Left ventricle myocardium inferior (tissue), 1 donor: ENCODE measurements at regions not wholly inside any gene's neighbourhood (a gene's known extent, or its start where the extent isn't known, plus 50 kb on each side); places are given as distances from the start of the nearest gene placed in this dataset.
"Not testable (repeated sequence)": the region's sequence is repeated elsewhere in the genome, so short reads cannot be mapped to it uniquely, and the experiment has no call there.

Experiments
- DNase-seq: peaks from one replicate; pipeline ENCODE4 v3.0.0-alpha.2; 2020
- H3K27ac ChIP-seq: fragments of 200-600 bp; replicated peaks from 2 replicates; pipeline ENCODE4 v1.8.0; 2021
- H3K27me3 ChIP-seq: fragments of 200-600 bp; 2 replicates; pipeline ENCODE4 v1.8.0; 2021; ENCODE audit warnings: low read depth
- H3K36me3 ChIP-seq: fragments of 200-600 bp; 2 replicates; pipeline ENCODE4 v1.8.0; 2021
- H3K4me1 ChIP-seq: fragments of 200-600 bp; 2 replicates; pipeline ENCODE4 v1.8.0; 2021
- H3K4me3 ChIP-seq: fragments of 200-600 bp; 2 replicates; pipeline ENCODE4 v1.8.0; 2021; ENCODE audit warnings: mild to moderate bottlenecking, moderate library complexity
- H3K9me3 ChIP-seq: fragments of 200-600 bp; replicated peaks from 2 replicates; pipeline ENCODE4 v1.8.0; 2021
- CTCF ChIP-seq: fragments of 200-600 bp; IDR thresholded peaks from 2 replicates; pipeline ENCODE4 v1.8.0; 2021; ENCODE audit warnings: antibody characterized with exemption, mild to moderate bottlenecking, borderline replicate concordance
- intact Hi-C: fragments of 100-400 bp; cut with micrococcal nuclease; formaldehyde crosslinking; loops from one replicate; pipeline ENCODE4 v1.11.0; 2022
- donor health status: DM: no; HTN: yes; CAD: no; lungs with severe emphysema.

GRCh38 chr3:194908972-194909371, 223.3 kb downstream of the FAM43A start:
- intact Hi-C loops = no loop called here
- Histone ChIP-seq H3K4me3 (no peak overlapping the region), H3K9me3 (peaks cover 5% of the 10 kb centered on the region), H3K4me1 (no peaks in the 10 kb centered on the region), H3K27ac (no peak overlapping the region), H3K36me3 (no peaks in the 10 kb centered on the region), H3K27me3 (no peaks in the 10 kb centered on the region)
- no peak for DNase-seq
- TF ChIP-seq CTCF = peak; percentile 40

- Histone ChIP-seq H3K27ac (no peak overlapping the region), H3K9me3 (no peaks in the 10 kb centered on the region), H3K27me3 (no peaks in the 10 kb centered on the region), H3K4me1 (no peaks in the 10 kb centered on the region), H3K4me3 (no peak overlapping the region), H3K36me3 (no peaks in the 10 kb centered on the region)
- TF ChIP-seq CTCF = no peak
- DNase-seq = no peak
- intact Hi-C loops = no loop called here
Measured at GRCh38 chr3:194910414-194910984, 224.8 kb downstream of the FAM43A start.

GRCh38 chr3:194913316-194913715, 227.6 kb downstream of the FAM43A start:
- Histone ChIP-seq H3K9me3 (peaks cover 5% of the 10 kb centered on the region), H3K27me3 (no peaks in the 10 kb centered on the region), H3K4me1 (no peaks in the 10 kb centered on the region), H3K4me3 (no peak overlapping the region), H3K27ac (no peak overlapping the region), H3K36me3 (no peaks in the 10 kb centered on the region)
- no peak for DNase-seq
- intact Hi-C loops = no loop called here
- no peak for TF ChIP-seq CTCF

- H3K27me3 ChIP-seq, intact Hi-C loops, H3K4me3 ChIP-seq, DNase-seq, H3K9me3 ChIP-seq, H3K27ac ChIP-seq, H3K36me3 ChIP-seq: not testable (repeated sequence)
- peaks cover 28% of the 10 kb centered on the region for H3K4me1 ChIP-seq
Measured at GRCh38 chr3:194924889-194925288, 239.2 kb downstream of the FAM43A start.

- Histone ChIP-seq H3K4me3 (no peak overlapping the region), H3K4me1 (peaks cover 36% of the 10 kb centered on the region), H3K36me3 (no peaks in the 10 kb centered on the region), H3K27me3 (no peaks in the 10 kb centered on the region), H3K27ac (no peak overlapping the region), H3K9me3 (no peaks in the 10 kb centered on the region)
- DNase-seq = no peak
- TF ChIP-seq CTCF = no peak
- intact Hi-C loops = no loop called here
Measured at GRCh38 chr3:194925614-194926013, 239.9 kb downstream of the FAM43A start.

GRCh38 chr3:194928227-194928626, 242.5 kb downstream of the FAM43A start:
- TF ChIP-seq CTCF = no peak
- no peaks in the 10 kb centered on the region for H3K27me3 ChIP-seq
- peaks cover 56% of the 10 kb centered on the region for H3K4me1 ChIP-seq
- H3K36me3 ChIP-seq = no peaks in the 10 kb centered on the region
- H3K9me3 ChIP-seq = no peaks in the 10 kb centered on the region
- no peak for DNase-seq
- no peak overlapping the region for H3K4me3 ChIP-seq
- intact Hi-C loops = no loop called here
- H3K27ac ChIP-seq = peak overlapping the region; percentile 45
